Stomach (tissue), 4 donors: ENCODE measurements at regions not wholly inside any gene's neighbourhood (a gene's known extent, or its start where the extent isn't known, plus 50 kb on each side); places are given as distances from the start of the nearest gene placed in this dataset.

Experiments
- CTCF ChIP-seq, 7 experiments: fragments of 450-650 bp in 4 of 7; fragments of 200-600 bp in 3 of 7; sonication (generic) in 3 of 7; IDR thresholded peaks; one replicate each; pipeline ENCODE4 v1.5.1; 2016 to 2019; ENCODE audit warnings: antibody characterized with exemption in 7 of 7, control low read depth in 2 of 7, mild to moderate bottlenecking in 1 of 7
- POLR2A ChIP-seq, 4 donors: fragments of 450-650 bp; IDR thresholded peaks; one replicate each; pipeline ENCODE4 v1.6.1; 2016; ENCODE audit warnings: antibody characterized with exemption in 4 of 4, control low read depth in 2 of 4, mild to moderate bottlenecking in 1 of 4, moderate library complexity in 1 of 4

DNA sequence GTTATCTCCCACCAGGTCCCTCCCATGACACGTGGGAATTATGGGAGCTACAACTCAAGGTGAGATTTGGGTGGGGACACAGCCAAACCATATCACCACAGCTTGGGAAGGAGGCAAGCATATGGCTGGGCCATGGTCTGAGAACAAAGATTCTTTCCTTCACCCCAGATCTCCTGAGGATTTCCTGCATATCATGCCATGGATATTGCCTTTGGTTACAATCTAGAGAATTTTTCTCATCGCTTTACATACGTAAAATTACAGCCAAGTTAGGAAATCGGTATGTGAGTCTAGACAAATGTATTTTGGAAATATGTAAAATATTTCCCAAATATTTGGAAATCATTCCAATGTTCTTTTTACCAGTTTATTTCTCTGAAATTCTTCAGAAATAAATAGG, 398.3 kb downstream of the RFC3 start:
- TF ChIP-seq CTCF (IDR thresholded peaks at IDR 0.05) (no peak), POLR2A (IDR thresholded peaks at IDR 0.05) (no peak)
